ENCODE measurements at regions not wholly inside any gene's neighbourhood (a gene's known extent, or its start where the extent isn't known, plus 50 kb on each side); places are given as distances from the start of the nearest gene placed in this dataset.

- no peak for TF ChIP-seq TSHZ2 (CRISPR knock-in tag; IDR thresholded peaks at IDR 0.05)
- TF ChIP-seq ISL1 (CRISPR knock-in tag; IDR thresholded peaks at IDR 0.05) = no peak
- TF ChIP-seq CSDC2 (CRISPR knock-in tag; IDR thresholded peaks at IDR 0.05) = no peak
- TF ChIP-seq OSR1 (CRISPR knock-in tag; IDR thresholded peaks at IDR 0.05) = no peak
- no peak for TF ChIP-seq ARNTL (CRISPR knock-in tag; IDR thresholded peaks at IDR 0.05; ENCODE audit: borderline replicate concordance, low read depth)
- no peak for TF ChIP-seq SNAI2 (CRISPR knock-in tag; IDR thresholded peaks at IDR 0.05)
- TF ChIP-seq GLIS3 (CRISPR knock-in tag; IDR thresholded peaks at IDR 0.05) = no peak
- TF ChIP-seq CSRNP3 (CRISPR knock-in tag; IDR thresholded peaks at IDR 0.05) = no peak
Measured at GRCh38 chr2:172305066-172305465, 122.3 kb upstream of the ITGA6 start (continued).

GRCh38 chr2:172307800-172308199, 119.6 kb upstream of the ITGA6 start:
- ATAC-seq = no peak
- no peak for TF ChIP-seq PATZ1 (CRISPR knock-in tag; IDR thresholded peaks at IDR 0.05; ENCODE audit: borderline replicate concordance)
- TF ChIP-seq ZC3H10 (CRISPR knock-in tag; IDR thresholded peaks at IDR 0.05) = no peak

GRCh38 chr2:172308253-172308935, 119.0 kb upstream of the ITGA6 start:
- ATAC-seq = no peak
- TF ChIP-seq OSR1 (CRISPR knock-in tag; IDR thresholded peaks at IDR 0.05) (no peak), CREB5 (CRISPR knock-in tag; IDR thresholded peaks at IDR 0.05; ENCODE audit: low read depth) (no peak), RARB (CRISPR knock-in tag; IDR thresholded peaks at IDR 0.05) (no peak), ARNTL (CRISPR knock-in tag; IDR thresholded peaks at IDR 0.05; ENCODE audit: borderline replicate concordance, low read depth) (no peak), TCF4 (CRISPR knock-in tag; IDR thresholded peaks at IDR 0.05; ENCODE audit: borderline replicate concordance) (no peak)

GRCh38 chr2:172311921-172312345, 115.5 kb upstream of the ITGA6 start:
- TF ChIP-seq ESRRG (CRISPR knock-in tag; IDR thresholded peaks at IDR 0.05) (no peak), TOX (CRISPR knock-in tag; IDR thresholded peaks at IDR 0.05; ENCODE audit: borderline replicate concordance) (no peak), ZNF70 (CRISPR knock-in tag; IDR thresholded peaks at IDR 0.05) (no peak), BACH2 (CRISPR knock-in tag; IDR thresholded peaks at IDR 0.05; ENCODE audit: borderline replicate concordance) (no peak), CREB5 (CRISPR knock-in tag; IDR thresholded peaks at IDR 0.05; ENCODE audit: low read depth) (no peak), ISL1 (CRISPR knock-in tag; IDR thresholded peaks at IDR 0.05) (no peak), CSDC2 (CRISPR knock-in tag; IDR thresholded peaks at IDR 0.05) (no peak), RARB (CRISPR knock-in tag; IDR thresholded peaks at IDR 0.05) (no peak), POU6F1 (CRISPR knock-in tag; IDR thresholded peaks at IDR 0.05; ENCODE audit: borderline replicate concordance, low read depth) (no peak), PPARA (CRISPR knock-in tag; IDR thresholded peaks at IDR 0.05; ENCODE audit: borderline replicate concordance) (no peak)
- ATAC-seq = no peak

All from SK-N-SH treated with all-trans-retinoic acid at 6 μM for 48 hours (cell line).